ENCODE measurements at regions not wholly inside any gene's neighbourhood (a gene's known extent, or its start where the extent isn't known, plus 50 kb on each side); places are given as distances from the start of the nearest gene placed in this dataset.

DNA sequence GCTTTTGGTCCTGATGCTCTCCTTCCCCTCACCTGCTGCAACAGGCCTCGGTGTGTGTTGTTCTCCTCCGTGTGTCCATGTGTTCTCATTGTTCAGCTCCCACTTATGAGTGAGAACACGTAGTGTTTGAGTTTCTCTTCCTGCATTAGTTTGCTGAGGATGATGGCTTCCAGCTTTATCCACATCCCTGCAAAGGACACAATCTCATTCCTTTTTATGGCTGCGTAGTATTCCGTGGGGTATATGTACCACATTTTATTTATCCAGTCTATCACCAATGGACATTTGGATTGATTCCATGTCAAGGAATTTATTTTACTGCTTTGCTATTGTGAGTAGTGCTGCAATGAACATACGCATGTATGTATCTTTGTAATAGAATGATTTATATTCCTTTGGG is 116.9 kb upstream of the SIRPG start:
- TF ChIP-seq TCF12 (IDR thresholded peaks at IDR 0.05; ENCODE audit: low read depth) (no peak), EP300 (IDR thresholded peaks at IDR 0.05; ENCODE audit: borderline replicate concordance) (no peak), CEBPB (IDR thresholded peaks at IDR 0.05) (no peak), ZBTB7A (IDR thresholded peaks at IDR 0.05; ENCODE audit: low read depth) (no peak), CREB1 (IDR thresholded peaks at IDR 0.05; ENCODE audit: low read depth) (no peak), TEAD4 (IDR thresholded peaks at IDR 0.05) (no peak), RAD21 (IDR thresholded peaks at IDR 0.05; ENCODE audit: low read depth) (no peak), EGR1 (IDR thresholded peaks at IDR 0.05) (no peak), REST (IDR thresholded peaks at IDR 0.05; ENCODE audit: low read depth) (no peak), YY1 (IDR thresholded peaks at IDR 0.05; ENCODE audit: low read depth) (no peak)
